Lower lobe of right lung (tissue), 2 donors: ENCODE measurements at regions not wholly inside any gene's neighbourhood (a gene's known extent, or its start where the extent isn't known, plus 50 kb on each side); places are given as distances from the start of the nearest gene placed in this dataset.

Experiments
- ATAC-seq, 2 donors: fragments of 200-7000 bp; cut with Tn5 transposase; one replicate each; pipeline ENCODE4 v1.9.1; 2020 to 2022; ENCODE audit warnings: mild to moderate bottlenecking in 2 of 2, moderate library complexity in 2 of 2
- DNase-seq: peaks from one replicate; pipeline ENCODE4 v3.0.0-alpha.2; 2020
- H3K27ac ChIP-seq: fragments of 200-600 bp; one replicate; pipeline ENCODE4 v1.8.0; 2022
- H3K27me3 ChIP-seq: fragments of 200-600 bp; one replicate; pipeline ENCODE4 v1.8.0; 2022; ENCODE audit warnings: low read depth
- H3K36me3 ChIP-seq: fragments of 200-600 bp; one replicate; pipeline ENCODE4 v1.8.0; 2022; ENCODE audit warnings: mild to moderate bottlenecking
- H3K4me1 ChIP-seq: fragments of 200-600 bp; one replicate; pipeline ENCODE4 v1.8.0; 2022
- H3K4me3 ChIP-seq: fragments of 200-600 bp; one replicate; pipeline ENCODE4 v1.8.0; 2022; ENCODE audit warnings: mild to moderate bottlenecking
- H3K9me3 ChIP-seq: fragments of 200-600 bp; one replicate; pipeline ENCODE4 v1.8.0; 2022
- CTCF ChIP-seq: fragments of 200-600 bp; IDR thresholded peaks from one replicate; pipeline ENCODE4 v1.8.0; 2022; ENCODE audit warnings: antibody characterized with exemption, mild to moderate bottlenecking
- intact Hi-C: fragments of 100-400 bp; cut with DNase I; formaldehyde crosslinking; loops from one replicate; pipeline ENCODE4 v1.11.0; 2022
- donor health status: DM: no; HTN: yes; CAD: no; lungs with severe emphysema.

GRCh38 chr20:48265791-48266190, 480.5 kb upstream of the SULF2 start:
- no peaks in the 10 kb centered on the region for H3K36me3 ChIP-seq
- H3K9me3 ChIP-seq = no peaks in the 10 kb centered on the region
- no peak overlapping the region for H3K4me3 ChIP-seq
- no peaks in the 10 kb centered on the region for H3K27me3 ChIP-seq
- TF ChIP-seq CTCF = no peak
- no peak overlapping the region for H3K27ac ChIP-seq
- intact Hi-C loops = no loop called here
- DNase-seq = no peak
- H3K4me1 ChIP-seq = no peaks in the 10 kb centered on the region
- no peak for ATAC-seq

- Histone ChIP-seq H3K36me3 (no peaks in the 10 kb centered on the region), H3K4me3 (no peak overlapping the region), H3K9me3 (no peaks in the 10 kb centered on the region), H3K4me1 (no peaks in the 10 kb centered on the region), H3K27ac (no peak overlapping the region), H3K27me3 (no peaks in the 10 kb centered on the region)
- no peak for TF ChIP-seq CTCF
- intact Hi-C loops = no loop called here
- ATAC-seq (no peak), DNase-seq (no peak)
Measured at GRCh38 chr20:48262955-48263354, 477.7 kb upstream of the SULF2 start.

GRCh38 chr20:48262466-48262865, 477.2 kb upstream of the SULF2 start:
- ATAC-seq (no peak), DNase-seq (no peak)
- Histone ChIP-seq H3K9me3 (no peaks in the 10 kb centered on the region), H3K36me3 (no peaks in the 10 kb centered on the region), H3K27me3 (no peaks in the 10 kb centered on the region), H3K27ac (no peak overlapping the region), H3K4me3 (no peak overlapping the region), H3K4me1 (no peaks in the 10 kb centered on the region)
- intact Hi-C loops = no loop called here
- no peak for TF ChIP-seq CTCF

GRCh38 chr20:48261398-48261910, 476.2 kb upstream of the SULF2 start:
- Histone ChIP-seq H3K4me1 (no peaks in the 10 kb centered on the region), H3K9me3 (no peaks in the 10 kb centered on the region), H3K27ac (no peak overlapping the region), H3K27me3 (no peaks in the 10 kb centered on the region), H3K36me3 (no peaks in the 10 kb centered on the region), H3K4me3 (no peak overlapping the region)
- no peak for ATAC-seq
- no peak for DNase-seq
- TF ChIP-seq CTCF = no peak
- intact Hi-C loops = no loop called here

GRCh38 chr20:48260129-48260756, 475.0 kb upstream of the SULF2 start:
- Histone ChIP-seq H3K27ac (no peak overlapping the region), H3K4me3 (no peak overlapping the region), H3K36me3 (no peaks in the 10 kb centered on the region), H3K4me1 (no peaks in the 10 kb centered on the region), H3K27me3 (no peaks in the 10 kb centered on the region), H3K9me3 (no peaks in the 10 kb centered on the region)
- TF ChIP-seq CTCF = no peak
- intact Hi-C loops = no loop called here
- ATAC-seq = no peak
- no peak for DNase-seq
